ENCODE measurements at regions not wholly inside any gene's neighbourhood (a gene's known extent, or its start where the extent isn't known, plus 50 kb on each side); places are given as distances from the start of the nearest gene placed in this dataset.

GRCh38 chr4:100721077-100721476, 203.3 kb upstream of the EMCN start:
- TF ChIP-seq CTCF (IDR thresholded peaks at IDR 0.05 in 4 of 5, conservative IDR thresholded peaks at IDR 0.05 in 1 of 5) (no peak), POLR2A (IDR thresholded peaks at IDR 0.05) (no peak)

All from gastrocnemius medialis (tissue), 4 donors.